Adrenal gland (tissue), 5 donors: ENCODE measurements at regions not wholly inside any gene's neighbourhood (a gene's known extent, or its start where the extent isn't known, plus 50 kb on each side); places are given as distances from the start of the nearest gene placed in this dataset.

Experiments
- POLR2A ChIP-seq, 2 donors: fragments of 450-650 bp; IDR thresholded peaks; one replicate each; pipeline ENCODE4 v1.6.1; 2017; ENCODE audit warnings: antibody characterized with exemption in 2 of 2, mild to moderate bottlenecking in 2 of 2, moderate library complexity in 1 of 2
- TF ChIP-seq, protein P1 (sequence below), 6 experiments: fragments of 450-650 bp in 4 of 6; fragments of 200-600 bp in 2 of 6; sonication (generic) in 1 of 6; IDR thresholded peaks; 1 replicate in 5 of 6; 2 replicates in 1 of 6; pipeline versions ENCODE4 v1.5.1 to v1.8.0; 2016 to 2021; ENCODE audit warnings: antibody characterized with exemption in 6 of 6, mild to moderate bottlenecking in 2 of 6, moderate library complexity in 1 of 6
- donor health status: DM: no; HTN: no; CAD: no.

DNA sequence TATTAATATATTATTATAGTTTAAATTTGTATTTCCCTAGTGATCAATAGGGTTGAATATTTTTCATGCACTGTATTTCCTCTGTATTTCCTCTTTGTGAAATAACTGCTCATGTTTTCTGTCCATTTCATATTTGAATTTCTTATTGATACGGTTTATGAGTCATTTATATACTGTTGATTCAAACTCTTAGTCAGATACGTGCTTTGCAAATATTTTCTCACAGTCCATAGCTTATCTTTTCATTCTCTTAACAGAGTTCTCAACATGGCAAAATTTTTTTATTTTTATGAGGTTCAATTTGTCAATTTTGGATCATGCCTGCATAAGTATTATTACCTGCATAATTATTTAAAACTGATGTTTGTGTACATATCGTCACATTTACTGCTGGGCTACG is 329.6 kb downstream of the HAO1 start:
- TF ChIP-seq, protein P1, sequence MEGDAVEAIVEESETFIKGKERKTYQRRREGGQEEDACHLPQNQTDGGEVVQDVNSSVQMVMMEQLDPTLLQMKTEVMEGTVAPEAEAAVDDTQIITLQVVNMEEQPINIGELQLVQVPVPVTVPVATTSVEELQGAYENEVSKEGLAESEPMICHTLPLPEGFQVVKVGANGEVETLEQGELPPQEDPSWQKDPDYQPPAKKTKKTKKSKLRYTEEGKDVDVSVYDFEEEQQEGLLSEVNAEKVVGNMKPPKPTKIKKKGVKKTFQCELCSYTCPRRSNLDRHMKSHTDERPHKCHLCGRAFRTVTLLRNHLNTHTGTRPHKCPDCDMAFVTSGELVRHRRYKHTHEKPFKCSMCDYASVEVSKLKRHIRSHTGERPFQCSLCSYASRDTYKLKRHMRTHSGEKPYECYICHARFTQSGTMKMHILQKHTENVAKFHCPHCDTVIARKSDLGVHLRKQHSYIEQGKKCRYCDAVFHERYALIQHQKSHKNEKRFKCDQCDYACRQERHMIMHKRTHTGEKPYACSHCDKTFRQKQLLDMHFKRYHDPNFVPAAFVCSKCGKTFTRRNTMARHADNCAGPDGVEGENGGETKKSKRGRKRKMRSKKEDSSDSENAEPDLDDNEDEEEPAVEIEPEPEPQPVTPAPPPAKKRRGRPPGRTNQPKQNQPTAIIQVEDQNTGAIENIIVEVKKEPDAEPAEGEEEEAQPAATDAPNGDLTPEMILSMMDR (IDR thresholded peaks at IDR 0.05) = no peak
- TF ChIP-seq POLR2A (IDR thresholded peaks at IDR 0.05) = no peak
